A549 (cell line): ENCODE measurements at regions not wholly inside any gene's neighbourhood (a gene's known extent, or its start where the extent isn't known, plus 50 kb on each side); places are given as distances from the start of the nearest gene placed in this dataset.

ENCODE experiments used
- ATAC-seq, 2 experiments: fragments of 200-7000 bp in 1 of 2; fragments of >200 bp in 1 of 2; cut with Nextera tagmentation in 1 of 2; cut with Tn5 transposase in 1 of 2; 3 replicates each; pipeline versions ENCODE4 v1.8.0 to v1.9.1; 2018 to 2020; ENCODE audit warnings: mild to moderate bottlenecking in 1 of 2, moderate library complexity in 1 of 2
- CTCF ChIA-PET: fragments of 300-600 bp; sonication (Branson Sonifier 250); formaldehyde crosslinking; extraction: SDS; loops from one replicate; lab custom pipeline; 2021; ENCODE audit warnings: antibody characterized with exemption, inconsistent platforms; lab: Yijun Ruan, JAX
- POLR2A ChIA-PET: fragments of 350-600 bp; formaldehyde crosslinking; extraction: SDS; loops from one replicate; lab custom pipeline; 2021; ENCODE audit warnings: antibody characterized with exemption, inconsistent platforms; lab: Yijun Ruan, JAX
- DNase-seq, 2 experiments: peaks; one replicate each; pipeline versions ENCODE4 v3.0.0 to v3.0.0-alpha.2; 2011 to 2016; ENCODE audit warnings: low read depth in 1 of 2, low spot score in 1 of 2
- FAIRE-seq: peaks from 2 replicates; lab custom pipeline; 2011; peaks lifted over from hg19 to GRCh38; lab: Jason Lieb, UNC
- H3K27ac ChIP-seq, 2 experiments: fragments of >200 bp; sonication (Bioruptor Twin); formaldehyde crosslinking; 3 replicates each; pipeline ENCODE4 v1.5.1; 2016 to 2017
- H3K4me1 ChIP-seq: fragments of >200 bp; sonication (Bioruptor Twin); formaldehyde crosslinking; 3 replicates; pipeline ENCODE4 v1.6.1; 2016
- H3K4me2 ChIP-seq: fragments of >200 bp; sonication (Bioruptor Twin); formaldehyde crosslinking; 3 replicates; pipeline ENCODE4 v1.6.1; 2016
- H3K4me3 ChIP-seq: fragments of >200 bp; sonication (Bioruptor Twin); formaldehyde crosslinking; 3 replicates; pipeline ENCODE4 v1.5.1; 2016
- H3K9me3 ChIP-seq: fragments of >200 bp; sonication (Bioruptor Twin); formaldehyde crosslinking; 3 replicates; pipeline ENCODE4 v1.6.1; 2016
- BCL3 ChIP-seq: fragments of >200 bp; sonication (Bioruptor Twin); formaldehyde crosslinking; IDR thresholded peaks from 3 replicates; pipeline ENCODE4 v1.6.1; 2016
- BHLHE40 ChIP-seq: IDR thresholded peaks from 2 replicates; pipeline ENCODE4 v1.6.1; 2012; ENCODE audit warnings: low read depth, low read length, inconsistent platforms
- CEBPB ChIP-seq, 2 experiments: fragments of >200 bp in 1 of 2; sonication (Bioruptor Twin) in 1 of 2; formaldehyde crosslinking in 1 of 2; IDR thresholded peaks; 2 replicates each; pipeline ENCODE4 v1.6.1; 2012 to 2016
- CHD2 ChIP-seq: fragments of 150-350 bp; IDR thresholded peaks from 2 replicates; pipeline ENCODE4 v1.6.1; 2014; ENCODE audit warnings: low read length; ENCODE audit not compliant: partially characterized antibody
- CHD4 ChIP-seq: fragments of 200-600 bp; sonication (generic); IDR thresholded peaks from 2 replicates; pipeline ENCODE4 v1.6.1; 2016; ENCODE audit warnings: antibody characterized with exemption, mild to moderate bottlenecking, borderline replicate concordance
- CTCF ChIP-seq: fragments of >200 bp; sonication (Bioruptor Twin); formaldehyde crosslinking; IDR thresholded peaks from 3 replicates; pipeline ENCODE4 v1.5.1; 2016
- EP300 ChIP-seq, 2 experiments: fragments of >200 bp; sonication (Bioruptor Twin); formaldehyde crosslinking; IDR thresholded peaks; 2 replicates in 1 of 2; 3 replicates in 1 of 2; pipeline ENCODE4 v1.6.1; 2016 to 2017
- ESRRA ChIP-seq: fragments of 150-350 bp; IDR thresholded peaks from 2 replicates; pipeline ENCODE4 v1.6.1; 2014; ENCODE audit warnings: mild to moderate bottlenecking, low read length, borderline replicate concordance
- FOSB ChIP-seq: fragments of 250-450 bp; sonication (Bioruptor Pico); IDR thresholded peaks from 2 replicates; pipeline ENCODE4 v1.5.0; 2020; ENCODE audit warnings: mild to moderate bottlenecking, moderate library complexity
- FOXS1 ChIP-seq: fragments of 250-450 bp; sonication (Bioruptor Pico); IDR thresholded peaks from 2 replicates; pipeline ENCODE4 v1.5.0; 2020; ENCODE audit warnings: mild to moderate bottlenecking, moderate library complexity
- HDAC2 ChIP-seq: fragments of 200-600 bp; sonication (generic); IDR thresholded peaks from 2 replicates; pipeline ENCODE4 v1.6.1; 2016
- HES2 ChIP-seq: fragments of >200 bp; sonication (Bioruptor Twin); formaldehyde crosslinking; IDR thresholded peaks from 2 replicates; pipeline ENCODE4 v1.6.1; 2016
- HEYL ChIP-seq: fragments of 250-450 bp; sonication (Bioruptor Pico); IDR thresholded peaks from 2 replicates; pipeline ENCODE4 v1.8.0; 2021; ENCODE audit warnings: mild to moderate bottlenecking, moderate library complexity
- MAFK ChIP-seq: fragments of 450-650 bp; IDR thresholded peaks from 2 replicates; pipeline ENCODE4 v1.6.1; 2014; ENCODE audit not compliant: partially characterized antibody
- MAX ChIP-seq: IDR thresholded peaks from 2 replicates; pipeline ENCODE4 v1.6.1; 2012
- MAZ ChIP-seq: fragments of 150-350 bp; IDR thresholded peaks from 2 replicates; pipeline ENCODE4 v1.6.1; 2014; ENCODE audit warnings: antibody characterized with exemption, low read depth, low read length, borderline replicate concordance
- NFE2L2 ChIP-seq: fragments of 150-350 bp; conservative IDR thresholded peaks from 2 replicates; pipeline ENCODE4 v1.6.1; 2014; ENCODE audit warnings: low read length
- NPAS2 ChIP-seq: fragments of 250-450 bp; sonication (Bioruptor Pico); IDR thresholded peaks from 2 replicates; pipeline ENCODE4 v1.8.0; 2022; ENCODE audit warnings: mild to moderate bottlenecking, moderate library complexity, borderline replicate concordance
- RAD21 ChIP-seq, 2 experiments: fragments of >200 bp in 1 of 2; sonication (Bioruptor Twin) in 1 of 2; formaldehyde crosslinking in 1 of 2; IDR thresholded peaks in 1 of 2; conservative IDR thresholded peaks in 1 of 2; 2 replicates in 1 of 2; 3 replicates in 1 of 2; pipeline ENCODE4 v1.6.1; 2012 to 2018; ENCODE audit warnings: inconsistent platforms in 1 of 2
- RARB ChIP-seq: fragments of 250-450 bp; sonication (Bioruptor Pico); IDR thresholded peaks from 2 replicates; pipeline ENCODE4 v1.8.0; 2021; ENCODE audit warnings: mild to moderate bottlenecking, moderate library complexity
- RCOR1 ChIP-seq: fragments of 150-350 bp; IDR thresholded peaks from 2 replicates; pipeline ENCODE4 v1.6.1; 2014; ENCODE audit warnings: antibody characterized with exemption, low read length, low read depth
- RFX5 ChIP-seq: fragments of 450-650 bp; IDR thresholded peaks from 2 replicates; pipeline ENCODE4 v1.7.1; 2014; ENCODE audit warnings: antibody characterized with exemption, mild to moderate bottlenecking, moderate library complexity
- SMC3 ChIP-seq: fragments of >200 bp; sonication (Bioruptor Twin); formaldehyde crosslinking; IDR thresholded peaks from 3 replicates; pipeline ENCODE4 v1.6.1; 2018; ENCODE audit warnings: inconsistent platforms
- TFCP2L1 ChIP-seq: fragments of 250-450 bp; sonication (Bioruptor Pico); IDR thresholded peaks from 2 replicates; pipeline ENCODE4 v1.5.0; 2021; ENCODE audit warnings: mild to moderate bottlenecking
- USF2 ChIP-seq: fragments of 450-650 bp; IDR thresholded peaks from 2 replicates; pipeline ENCODE4 v1.6.1; 2014; ENCODE audit warnings: antibody characterized with exemption
- ZC3H11A ChIP-seq: fragments of 450-650 bp; IDR thresholded peaks from 2 replicates; pipeline ENCODE4 v1.6.1; 2014; ENCODE audit warnings: antibody characterized with exemption, mild to moderate bottlenecking
- ZFP36 ChIP-seq: fragments of 450-650 bp; IDR thresholded peaks from 2 replicates; pipeline ENCODE4 v1.6.1; 2014; ENCODE audit warnings: borderline replicate concordance; ENCODE audit not compliant: partially characterized antibody
- WGBS: methylation state at CpG from one replicate; pipeline ENCODE4 v1.1.6; 2017; ENCODE audit errors: missing lambda C conversion rate; 5-methylcytosine and 5-hydroxymethylcytosine counted together

GRCh38 chr5:123966781-123967180 is 454.8 kb downstream of the CSNK1G3 start:
- Histone ChIP-seq H3K4me3 (no peak overlapping the region), H3K9me3 (no peaks in the 10 kb centered on the region; the same call in 2 of the 3 replicates), H3K4me2 (no peak overlapping the region), H3K27ac (no peak overlapping the region), H3K4me1 (no peaks in the 10 kb centered on the region)
- 22% methylated on average over 1 of the region's 1 CpG for WGBS
- ChIA-PET POLR2A (no interaction called here), CTCF (no interaction called here)
- FAIRE-seq = no peak
- TF ChIP-seq RAD21 (conservative IDR thresholded peaks at IDR 0.05 in 1 of 2, IDR thresholded peaks at IDR 0.05 in 1 of 2) = no peak
- no peak for TF ChIP-seq HES2
- no peak for TF ChIP-seq BCL3
- TF ChIP-seq USF2 = no peak
- no peak for TF ChIP-seq FOXS1
- no peak for TF ChIP-seq CTCF
- TF ChIP-seq FOSB (CRISPR knock-in tag) = no peak
- TF ChIP-seq EP300 (IDR thresholded peaks at IDR 0.05) = no peak
- no peak for TF ChIP-seq SMC3
- TF ChIP-seq CEBPB (IDR thresholded peaks at IDR 0.05) = no peak
- no peak for TF ChIP-seq MAZ
- ATAC-seq = no peak
- no peak for DNase-seq

- Histone ChIP-seq H3K9me3 (no peaks in the 10 kb centered on the region; the same call in 2 of the 3 replicates), H3K27ac (no peak overlapping the region), H3K4me1 (no peaks in the 10 kb centered on the region), H3K4me2 (no peak overlapping the region), H3K4me3 (no peak overlapping the region)
- TF ChIP-seq TFCP2L1 (CRISPR knock-in tag) = no peak
- TF ChIP-seq USF2 = no peak
- no peak for TF ChIP-seq ZFP36
- TF ChIP-seq MAZ = no peak
- TF ChIP-seq HES2 = no peak
- TF ChIP-seq HDAC2 = no peak
- TF ChIP-seq RCOR1 = no peak
- no peak for TF ChIP-seq ESRRA
- no peak for TF ChIP-seq BCL3
- FAIRE-seq = no peak
- POLR2A ChIA-PET = no interaction called here
- no peak for ATAC-seq
- DNase-seq = no peak
- 78% methylated on average over 3 of the region's 3 CpGs for WGBS
- CTCF ChIA-PET = no interaction called here
These were observed 453.6 kb downstream of the CSNK1G3 start for GRCh38 chr5:123965626-123966025.

- Histone ChIP-seq H3K4me3 (no peak overlapping the region), H3K4me2 (no peak overlapping the region), H3K27ac (no peak overlapping the region), H3K4me1 (no peaks in the 10 kb centered on the region), H3K9me3 (no peaks in the 10 kb centered on the region; the same call in 2 of the 3 replicates)
- no peak for FAIRE-seq
- CTCF ChIA-PET = no interaction called here
- no peak for DNase-seq
- 66% methylated on average over 1 of the region's 1 CpG for WGBS
- TF ChIP-seq HEYL (CRISPR knock-in tag) (no peak), CHD4 (no peak), TFCP2L1 (CRISPR knock-in tag) (no peak), RAD21 (conservative IDR thresholded peaks at IDR 0.05 in 1 of 2, IDR thresholded peaks at IDR 0.05 in 1 of 2) (no peak), RFX5 (no peak), BHLHE40 (no peak), ZC3H11A (no peak), MAFK (no peak), NFE2L2 (no peak), CHD2 (no peak), CEBPB (IDR thresholded peaks at IDR 0.05) (no peak), RARB (CRISPR knock-in tag) (no peak), NPAS2 (CRISPR knock-in tag) (no peak), SMC3 (no peak), MAX (no peak)
- POLR2A ChIA-PET = no interaction called here
- ATAC-seq = no peak
These were observed 452.9 kb downstream of the CSNK1G3 start for GRCh38 chr5:123964884-123965283.
